GM23338 (cell line): ENCODE measurements at regions not wholly inside any gene's neighbourhood (a gene's known extent, or its start where the extent isn't known, plus 50 kb on each side); places are given as distances from the start of the nearest gene placed in this dataset.

Experiments used
- ATAC-seq: fragments of 200-7000 bp; cut with Tn5 transposase; 3 replicates; pipeline ENCODE4 v1.9.1; 2020
- DNase-seq: peaks from one replicate; pipeline ENCODE4 v3.0.0-alpha.2; 2015; ENCODE audit warnings: low spot score
- H2AFZ ChIP-seq: fragments of 200-600 bp; sonication (generic); 2 replicates; pipeline ENCODE4 v1.8.0; 2016; ENCODE audit warnings: antibody characterized with exemption, mild to moderate bottlenecking, moderate library complexity
- H3F3A ChIP-seq: fragments of 200-600 bp; sonication (generic); replicated peaks from 2 replicates; pipeline ENCODE4 v1.8.0; 2017; ENCODE audit warnings: antibody characterized with exemption, mixed run types, low read depth
- H3K27ac ChIP-seq: fragments of 200-600 bp; sonication (generic); 2 replicates; pipeline ENCODE4 v1.6.1; 2016; ENCODE audit warnings: low read depth
- H3K27me3 ChIP-seq: fragments of 200-600 bp; sonication (generic); 2 replicates; pipeline ENCODE4 v1.8.0; 2016; ENCODE audit warnings: mild to moderate bottlenecking, mixed run types, moderate library complexity; ENCODE audit not compliant: insufficient read depth
- H3K36me3 ChIP-seq: fragments of 200-600 bp; sonication (generic); 2 replicates; pipeline ENCODE4 v1.8.0; 2016; ENCODE audit warnings: mild to moderate bottlenecking; ENCODE audit not compliant: insufficient read depth
- H3K4me1 ChIP-seq: fragments of 200-600 bp; sonication (generic); 2 replicates; pipeline ENCODE4 v1.8.0; 2016; ENCODE audit warnings: mild to moderate bottlenecking, moderate library complexity; ENCODE audit not compliant: insufficient read depth
- H3K4me2 ChIP-seq: fragments of 200-600 bp; sonication (generic); 2 replicates; pipeline ENCODE4 v1.7.1; 2017; ENCODE audit warnings: mixed run types
- H3K4me3 ChIP-seq: fragments of 200-600 bp; sonication (generic); 2 replicates; pipeline ENCODE4 v1.6.1; 2016; ENCODE audit warnings: mixed run types
- H3K79me2 ChIP-seq: fragments of 200-600 bp; sonication (generic); replicated peaks from 2 replicates; pipeline ENCODE4 v1.8.0; 2017; ENCODE audit warnings: mild to moderate bottlenecking; ENCODE audit not compliant: insufficient read depth
- H3K9me2 ChIP-seq: fragments of 200-600 bp; sonication (generic); 2 replicates; pipeline ENCODE4 v1.8.0; 2017; ENCODE audit not compliant: insufficient read depth
- H4K20me1 ChIP-seq: fragments of 200-600 bp; sonication (generic); replicated peaks from 2 replicates; pipeline ENCODE4 v1.8.0; 2017; ENCODE audit warnings: mild to moderate bottlenecking; ENCODE audit not compliant: insufficient read depth
- H3K27ac Mint-ChIP-seq: 2 replicates; pipeline ENCODE4 v1.8.0; 2020; ENCODE audit warnings: inconsistent platforms, mild to moderate bottlenecking, moderate library complexity, mixed read lengths
- H3K27me3 Mint-ChIP-seq: 3 replicates; pipeline ENCODE4 v1.8.0; 2022; ENCODE audit warnings: low read depth, mild to moderate bottlenecking, moderate library complexity, mixed read lengths, inconsistent platforms; ENCODE audit not compliant: insufficient read depth, poor library complexity
- H3K36me3 Mint-ChIP-seq: 3 replicates; pipeline ENCODE4 v1.8.0; 2021; ENCODE audit warnings: low read depth, mild to moderate bottlenecking, inconsistent platforms, moderate library complexity, mixed read lengths
- H3K4me1 Mint-ChIP-seq: 3 replicates; pipeline ENCODE4 v1.8.0; 2020; ENCODE audit warnings: mild to moderate bottlenecking, inconsistent platforms, mixed read lengths
- H3K4me3 Mint-ChIP-seq: 3 replicates; pipeline ENCODE4 v1.8.0; 2021; ENCODE audit warnings: moderate library complexity, mild to moderate bottlenecking, inconsistent platforms, mixed read lengths
- H3K9me3 Mint-ChIP-seq: 3 replicates; pipeline ENCODE4 v1.8.0; 2020; ENCODE audit warnings: moderate library complexity, mild to moderate bottlenecking, inconsistent platforms, mixed read lengths
- CREB1 ChIP-seq: fragments of 250-450 bp; sonication (Bioruptor Pico); IDR thresholded peaks from 2 replicates; pipeline ENCODE4 v1.5.0; 2020; ENCODE audit warnings: low read depth, mild to moderate bottlenecking, moderate library complexity
- ETS1 ChIP-seq: IDR thresholded peaks from 2 replicates; pipeline ENCODE4 v1.6.1; 2016; ENCODE audit warnings: antibody characterized with exemption
- EZH2 ChIP-seq: fragments of 200-600 bp; sonication (generic); IDR thresholded peaks from one replicate; pipeline ENCODE4 v1.8.0; 2017; ENCODE audit warnings: antibody characterized with exemption, mild to moderate bottlenecking, low read depth; ENCODE audit not compliant: unreplicated experiment
- EZH2phosphoT487 ChIP-seq: fragments of 200-600 bp; sonication (generic); IDR thresholded peaks from one replicate; pipeline ENCODE4 v1.8.1; 2018; ENCODE audit warnings: antibody characterized with exemption; ENCODE audit not compliant: unreplicated experiment
- JUNB ChIP-seq: IDR thresholded peaks from one replicate; pipeline ENCODE4 v1.6.1; 2016; ENCODE audit warnings: antibody characterized with exemption; ENCODE audit not compliant: unreplicated experiment
- NANOG ChIP-seq: IDR thresholded peaks from 2 replicates; pipeline ENCODE4 v1.6.1; 2016; ENCODE audit warnings: antibody characterized with exemption, borderline replicate concordance
- POLR2AphosphoS5 ChIP-seq: IDR thresholded peaks from 2 replicates; pipeline ENCODE4 v1.6.1; 2016; ENCODE audit warnings: antibody characterized with exemption, low read depth
- STAT1 ChIP-seq: IDR thresholded peaks from one replicate; pipeline ENCODE4 v1.6.1; 2016; ENCODE audit warnings: antibody characterized with exemption; ENCODE audit not compliant: unreplicated experiment
- ZNF114 ChIP-seq: fragments of 250-450 bp; sonication (Bioruptor Pico); IDR thresholded peaks from 2 replicates; pipeline ENCODE4 v1.5.0; 2020; ENCODE audit warnings: mild to moderate bottlenecking, moderate library complexity
- ZNF331 ChIP-seq: fragments of 250-450 bp; sonication (Bioruptor Pico); IDR thresholded peaks from 2 replicates; pipeline ENCODE4 v1.5.0; 2020; ENCODE audit warnings: low read depth, mild to moderate bottlenecking, moderate library complexity
- TF ChIP-seq, protein P1 (sequence below): fragments of 250-450 bp; sonication (Bioruptor Pico); IDR thresholded peaks from 2 replicates; pipeline ENCODE4 v1.5.0; 2020; ENCODE audit warnings: mild to moderate bottlenecking, moderate library complexity
- TF ChIP-seq, protein P2 (sequence below), 2 experiments: fragments of 200-600 bp in 1 of 2; sonication (generic) in 1 of 2; conservative IDR thresholded peaks; 2 replicates each; pipeline versions ENCODE4 v1.5.1 to v1.6.1; 2016 to 2017; ENCODE audit warnings: antibody characterized with exemption in 2 of 2, low read depth in 2 of 2, mild to moderate bottlenecking in 2 of 2, moderate library complexity in 1 of 2
- TF ChIP-seq, protein P3 (sequence below): IDR thresholded peaks from one replicate; pipeline ENCODE4 v1.6.1; 2018; ENCODE audit warnings: antibody characterized with exemption; ENCODE audit not compliant: unreplicated experiment

DNA sequence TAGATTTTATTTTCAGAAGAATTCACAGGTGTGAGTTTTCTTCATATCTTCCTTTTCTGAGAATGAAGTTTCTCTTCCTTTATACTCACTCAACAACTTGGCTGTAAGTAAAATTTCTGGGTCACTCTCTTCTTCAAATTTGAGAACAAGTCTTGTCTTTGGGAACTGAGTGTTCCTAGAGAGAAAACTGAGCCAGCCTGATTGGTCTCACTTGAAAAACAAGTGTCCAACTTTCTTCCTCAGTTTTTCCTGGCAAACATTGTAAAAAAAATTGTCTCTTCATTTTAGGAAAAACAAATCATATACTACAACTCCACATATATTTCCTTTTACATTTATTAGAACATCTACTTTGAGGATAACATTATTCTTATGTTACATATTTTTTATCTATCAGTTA is 156.1 kb upstream of the GHR start:
- Histone ChIP-seq H3K4me3 (no peak overlapping the region), H3K4me1 (no peaks in the 10 kb centered on the region), H3F3A (no peaks in the 10 kb centered on the region), H3K4me2 (no peak overlapping the region), H4K20me1 (no peaks in the 10 kb centered on the region), H3K79me2 (no peaks in the 10 kb centered on the region), H3K27me3 (no peaks in the 10 kb centered on the region), H3K9me2 (peaks cover 2% of the 10 kb centered on the region; the same call in 1 of the 2 replicates), H3K27ac (no peak overlapping the region), H2AFZ (no peak overlapping the region), H3K36me3 (no peaks in the 10 kb centered on the region)
- no peak overlapping the region for H3K27ac Mint-ChIP-seq
- H3K27me3 Mint-ChIP-seq, result peaks cover 2% of the 10 kb centered on the region
- no peak overlapping the region for H3K4me3 Mint-ChIP-seq
- ATAC-seq (no peak), DNase-seq (no peak)
- no peak for TF ChIP-seq ETS1
- TF ChIP-seq EZH2phosphoT487, result no peak
- TF ChIP-seq, protein P1, sequence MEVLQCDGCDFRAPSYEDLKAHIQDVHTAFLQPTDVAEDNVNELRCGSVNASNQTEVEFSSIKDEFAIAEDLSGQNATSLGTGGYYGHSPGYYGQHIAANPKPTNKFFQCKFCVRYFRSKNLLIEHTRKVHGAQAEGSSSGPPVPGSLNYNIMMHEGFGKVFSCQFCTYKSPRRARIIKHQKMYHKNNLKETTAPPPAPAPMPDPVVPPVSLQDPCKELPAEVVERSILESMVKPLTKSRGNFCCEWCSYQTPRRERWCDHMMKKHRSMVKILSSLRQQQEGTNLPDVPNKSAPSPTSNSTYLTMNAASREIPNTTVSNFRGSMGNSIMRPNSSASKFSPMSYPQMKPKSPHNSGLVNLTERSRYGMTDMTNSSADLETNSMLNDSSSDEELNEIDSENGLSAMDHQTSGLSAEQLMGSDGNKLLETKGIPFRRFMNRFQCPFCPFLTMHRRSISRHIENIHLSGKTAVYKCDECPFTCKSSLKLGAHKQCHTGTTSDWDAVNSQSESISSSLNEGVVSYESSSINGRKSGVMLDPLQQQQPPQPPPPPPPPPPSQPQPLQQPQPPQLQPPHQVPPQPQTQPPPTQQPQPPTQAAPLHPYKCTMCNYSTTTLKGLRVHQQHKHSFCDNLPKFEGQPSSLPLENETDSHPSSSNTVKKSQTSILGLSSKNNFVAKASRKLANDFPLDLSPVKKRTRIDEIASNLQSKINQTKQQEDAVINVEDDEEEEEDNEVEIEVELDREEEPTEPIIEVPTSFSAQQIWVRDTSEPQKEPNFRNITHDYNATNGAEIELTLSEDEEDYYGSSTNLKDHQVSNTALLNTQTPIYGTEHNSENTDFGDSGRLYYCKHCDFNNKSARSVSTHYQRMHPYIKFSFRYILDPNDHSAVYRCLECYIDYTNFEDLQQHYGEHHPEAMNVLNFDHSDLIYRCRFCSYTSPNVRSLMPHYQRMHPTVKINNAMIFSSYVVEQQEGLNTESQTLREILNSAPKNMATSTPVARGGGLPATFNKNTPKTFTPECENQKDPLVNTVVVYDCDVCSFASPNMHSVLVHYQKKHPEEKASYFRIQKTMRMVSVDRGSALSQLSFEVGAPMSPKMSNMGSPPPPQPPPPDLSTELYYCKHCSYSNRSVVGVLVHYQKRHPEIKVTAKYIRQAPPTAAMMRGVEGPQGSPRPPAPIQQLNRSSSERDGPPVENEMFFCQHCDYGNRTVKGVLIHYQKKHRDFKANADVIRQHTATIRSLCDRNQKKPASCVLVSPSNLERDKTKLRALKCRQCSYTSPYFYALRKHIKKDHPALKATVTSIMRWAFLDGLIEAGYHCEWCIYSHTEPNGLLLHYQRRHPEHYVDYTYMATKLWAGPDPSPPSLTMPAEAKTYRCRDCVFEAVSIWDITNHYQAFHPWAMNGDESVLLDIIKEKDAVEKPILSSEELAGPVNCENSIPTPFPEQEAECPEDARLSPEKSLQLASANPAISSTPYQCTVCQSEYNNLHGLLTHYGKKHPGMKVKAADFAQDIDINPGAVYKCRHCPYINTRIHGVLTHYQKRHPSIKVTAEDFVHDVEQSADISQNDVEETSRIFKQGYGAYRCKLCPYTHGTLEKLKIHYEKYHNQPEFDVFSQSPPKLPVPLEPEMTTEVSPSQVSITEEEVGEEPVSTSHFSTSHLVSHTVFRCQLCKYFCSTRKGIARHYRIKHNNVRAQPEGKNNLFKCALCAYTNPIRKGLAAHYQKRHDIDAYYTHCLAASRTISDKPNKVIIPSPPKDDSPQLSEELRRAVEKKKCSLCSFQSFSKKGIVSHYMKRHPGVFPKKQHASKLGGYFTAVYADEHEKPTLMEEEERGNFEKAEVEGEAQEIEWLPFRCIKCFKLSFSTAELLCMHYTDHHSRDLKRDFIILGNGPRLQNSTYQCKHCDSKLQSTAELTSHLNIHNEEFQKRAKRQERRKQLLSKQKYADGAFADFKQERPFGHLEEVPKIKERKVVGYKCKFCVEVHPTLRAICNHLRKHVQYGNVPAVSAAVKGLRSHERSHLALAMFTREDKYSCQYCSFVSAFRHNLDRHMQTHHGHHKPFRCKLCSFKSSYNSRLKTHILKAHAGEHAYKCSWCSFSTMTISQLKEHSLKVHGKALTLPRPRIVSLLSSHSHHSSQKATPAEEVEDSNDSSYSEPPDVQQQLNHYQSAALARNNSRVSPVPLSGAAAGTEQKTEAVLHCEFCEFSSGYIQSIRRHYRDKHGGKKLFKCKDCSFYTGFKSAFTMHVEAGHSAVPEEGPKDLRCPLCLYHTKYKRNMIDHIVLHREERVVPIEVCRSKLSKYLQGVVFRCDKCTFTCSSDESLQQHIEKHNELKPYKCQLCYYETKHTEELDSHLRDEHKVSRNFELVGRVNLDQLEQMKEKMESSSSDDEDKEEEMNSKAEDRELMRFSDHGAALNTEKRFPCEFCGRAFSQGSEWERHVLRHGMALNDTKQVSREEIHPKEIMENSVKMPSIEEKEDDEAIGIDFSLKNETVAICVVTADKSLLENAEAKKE (CRISPR knock-in tag), result no peak
- no peak for TF ChIP-seq STAT1
- no peak for TF ChIP-seq POLR2AphosphoS5
- TF ChIP-seq, protein P2, sequence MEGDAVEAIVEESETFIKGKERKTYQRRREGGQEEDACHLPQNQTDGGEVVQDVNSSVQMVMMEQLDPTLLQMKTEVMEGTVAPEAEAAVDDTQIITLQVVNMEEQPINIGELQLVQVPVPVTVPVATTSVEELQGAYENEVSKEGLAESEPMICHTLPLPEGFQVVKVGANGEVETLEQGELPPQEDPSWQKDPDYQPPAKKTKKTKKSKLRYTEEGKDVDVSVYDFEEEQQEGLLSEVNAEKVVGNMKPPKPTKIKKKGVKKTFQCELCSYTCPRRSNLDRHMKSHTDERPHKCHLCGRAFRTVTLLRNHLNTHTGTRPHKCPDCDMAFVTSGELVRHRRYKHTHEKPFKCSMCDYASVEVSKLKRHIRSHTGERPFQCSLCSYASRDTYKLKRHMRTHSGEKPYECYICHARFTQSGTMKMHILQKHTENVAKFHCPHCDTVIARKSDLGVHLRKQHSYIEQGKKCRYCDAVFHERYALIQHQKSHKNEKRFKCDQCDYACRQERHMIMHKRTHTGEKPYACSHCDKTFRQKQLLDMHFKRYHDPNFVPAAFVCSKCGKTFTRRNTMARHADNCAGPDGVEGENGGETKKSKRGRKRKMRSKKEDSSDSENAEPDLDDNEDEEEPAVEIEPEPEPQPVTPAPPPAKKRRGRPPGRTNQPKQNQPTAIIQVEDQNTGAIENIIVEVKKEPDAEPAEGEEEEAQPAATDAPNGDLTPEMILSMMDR (conservative IDR thresholded peaks at IDR 0.05; ENCODE audit: low read depth in 2 of 2), result no peak
- no peak for TF ChIP-seq ZNF331
- TF ChIP-seq ZNF114 (CRISPR knock-in tag), result no peak
- no peak for TF ChIP-seq EZH2
- TF ChIP-seq, protein P3, sequence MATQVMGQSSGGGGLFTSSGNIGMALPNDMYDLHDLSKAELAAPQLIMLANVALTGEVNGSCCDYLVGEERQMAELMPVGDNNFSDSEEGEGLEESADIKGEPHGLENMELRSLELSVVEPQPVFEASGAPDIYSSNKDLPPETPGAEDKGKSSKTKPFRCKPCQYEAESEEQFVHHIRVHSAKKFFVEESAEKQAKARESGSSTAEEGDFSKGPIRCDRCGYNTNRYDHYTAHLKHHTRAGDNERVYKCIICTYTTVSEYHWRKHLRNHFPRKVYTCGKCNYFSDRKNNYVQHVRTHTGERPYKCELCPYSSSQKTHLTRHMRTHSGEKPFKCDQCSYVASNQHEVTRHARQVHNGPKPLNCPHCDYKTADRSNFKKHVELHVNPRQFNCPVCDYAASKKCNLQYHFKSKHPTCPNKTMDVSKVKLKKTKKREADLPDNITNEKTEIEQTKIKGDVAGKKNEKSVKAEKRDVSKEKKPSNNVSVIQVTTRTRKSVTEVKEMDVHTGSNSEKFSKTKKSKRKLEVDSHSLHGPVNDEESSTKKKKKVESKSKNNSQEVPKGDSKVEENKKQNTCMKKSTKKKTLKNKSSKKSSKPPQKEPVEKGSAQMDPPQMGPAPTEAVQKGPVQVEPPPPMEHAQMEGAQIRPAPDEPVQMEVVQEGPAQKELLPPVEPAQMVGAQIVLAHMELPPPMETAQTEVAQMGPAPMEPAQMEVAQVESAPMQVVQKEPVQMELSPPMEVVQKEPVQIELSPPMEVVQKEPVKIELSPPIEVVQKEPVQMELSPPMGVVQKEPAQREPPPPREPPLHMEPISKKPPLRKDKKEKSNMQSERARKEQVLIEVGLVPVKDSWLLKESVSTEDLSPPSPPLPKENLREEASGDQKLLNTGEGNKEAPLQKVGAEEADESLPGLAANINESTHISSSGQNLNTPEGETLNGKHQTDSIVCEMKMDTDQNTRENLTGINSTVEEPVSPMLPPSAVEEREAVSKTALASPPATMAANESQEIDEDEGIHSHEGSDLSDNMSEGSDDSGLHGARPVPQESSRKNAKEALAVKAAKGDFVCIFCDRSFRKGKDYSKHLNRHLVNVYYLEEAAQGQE, result no peak
- TF ChIP-seq JUNB, result no peak
- TF ChIP-seq NANOG, result no peak
- no peak for TF ChIP-seq CREB1
- peaks cover under 1% of the 10 kb centered on the region; the same call in 1 of the 3 replicates for H3K4me1 Mint-ChIP-seq
- peaks cover 41% of the 10 kb centered on the region for H3K9me3 Mint-ChIP-seq
- H3K36me3 Mint-ChIP-seq, result no peaks in the 10 kb centered on the region; the same call in 2 of the 3 replicates
